GM21381 (cell line): ENCODE measurements at regions not wholly inside any gene's neighbourhood (a gene's known extent, or its start where the extent isn't known, plus 50 kb on each side); places are given as distances from the start of the nearest gene placed in this dataset.
"Not testable (repeated sequence)": the region's sequence is repeated elsewhere in the genome, so short reads cannot be mapped to it uniquely, and the experiment has no call there.

Source experiments
- ATAC-seq: cut with Tn5 transposase; IDR thresholded peaks from one replicate; pipeline ENCODE4 v1.9.1; 2021; ENCODE audit warnings: mild to moderate bottlenecking, moderate library complexity; ENCODE audit not compliant: unreplicated experiment

GRCh38 chr5:89869346-89869745 lies 540.2 kb downstream of the CETN3 start:
- no peak for ATAC-seq

- no peak for ATAC-seq
Measured at GRCh38 chr5:89866410-89866809, 543.1 kb downstream of the CETN3 start.

GRCh38 chr5:89864941-89865340 lies 544.6 kb downstream of the CETN3 start:
- ATAC-seq, result no peak

GRCh38 chr5:89857790-89858189 lies 551.8 kb downstream of the CETN3 start:
- no peak for ATAC-seq

- no peak for ATAC-seq
Measured at GRCh38 chr5:89855417-89855816, 554.1 kb downstream of the CETN3 start.

- no peak for ATAC-seq
Measured at GRCh38 chr5:89851911-89852310, 557.6 kb downstream of the CETN3 start.

- no peak for ATAC-seq
Measured at GRCh38 chr5:89850513-89850865, 559.1 kb downstream of the CETN3 start.

GRCh38 chr5:89849830-89850512 lies 559.6 kb downstream of the CETN3 start:
- no peak for ATAC-seq

- no peak for ATAC-seq
Measured at GRCh38 chr5:89847743-89848142, 561.8 kb downstream of the CETN3 start.

- no peak for ATAC-seq
Measured at GRCh38 chr5:89844548-89844947, 565.0 kb downstream of the CETN3 start.

GRCh38 chr5:89842531-89842930 lies 567.0 kb downstream of the CETN3 start:
- ATAC-seq, result no peak

- no peak for ATAC-seq
Measured at GRCh38 chr5:89840906-89841305, 568.6 kb downstream of the CETN3 start.

- ATAC-seq, result no peak
Measured at GRCh38 chr5:89830691-89831090, 578.9 kb downstream of the CETN3 start.

GRCh38 chr5:89827960-89828359 lies 581.6 kb downstream of the CETN3 start:
- no peak for ATAC-seq

GRCh38 chr5:89827359-89827758 lies 582.2 kb downstream of the CETN3 start:
- ATAC-seq, result no peak

- no peak for ATAC-seq
Measured at GRCh38 chr5:89826938-89827337, 582.6 kb downstream of the CETN3 start.

- no peak for ATAC-seq
Measured at GRCh38 chr5:89823046-89823445, 586.5 kb downstream of the CETN3 start.

GRCh38 chr5:89817841-89818240 lies 591.7 kb downstream of the CETN3 start:
- ATAC-seq, result no peak

- no peak for ATAC-seq
Measured at GRCh38 chr5:89816038-89816437, 593.5 kb downstream of the CETN3 start.

- not testable (repeated sequence) for ATAC-seq
Measured at GRCh38 chr5:89800735-89801134, 608.8 kb downstream of the CETN3 start.

GRCh38 chr5:89794504-89794903 lies 615.1 kb downstream of the CETN3 start:
- ATAC-seq, result not testable (repeated sequence)

GRCh38 chr5:89779734-89780133 lies 629.8 kb downstream of the CETN3 start:
- not testable (repeated sequence) for ATAC-seq

- ATAC-seq, result no peak
Measured at GRCh38 chr5:89777758-89778157, 631.8 kb downstream of the CETN3 start.
